Testis (tissue), 2 donors: ENCODE measurements at regions not wholly inside any gene's neighbourhood (a gene's known extent, or its start where the extent isn't known, plus 50 kb on each side); places are given as distances from the start of the nearest gene placed in this dataset.

Source experiments
- POLR2A ChIP-seq: fragments of 450-650 bp; IDR thresholded peaks from one replicate; pipeline ENCODE4 v1.6.1; 2017; ENCODE audit warnings: antibody characterized with exemption, mild to moderate bottlenecking, moderate library complexity
- TF ChIP-seq, protein P1 (sequence below), 3 experiments: fragments of 450-650 bp in 2 of 3; fragments of 200-600 bp in 1 of 3; sonication (generic) in 1 of 3; IDR thresholded peaks; one replicate each; pipeline ENCODE4 v1.5.1; 2016 to 2019; ENCODE audit warnings: antibody characterized with exemption in 3 of 3, mild to moderate bottlenecking in 2 of 3, moderate library complexity in 1 of 3

DNA sequence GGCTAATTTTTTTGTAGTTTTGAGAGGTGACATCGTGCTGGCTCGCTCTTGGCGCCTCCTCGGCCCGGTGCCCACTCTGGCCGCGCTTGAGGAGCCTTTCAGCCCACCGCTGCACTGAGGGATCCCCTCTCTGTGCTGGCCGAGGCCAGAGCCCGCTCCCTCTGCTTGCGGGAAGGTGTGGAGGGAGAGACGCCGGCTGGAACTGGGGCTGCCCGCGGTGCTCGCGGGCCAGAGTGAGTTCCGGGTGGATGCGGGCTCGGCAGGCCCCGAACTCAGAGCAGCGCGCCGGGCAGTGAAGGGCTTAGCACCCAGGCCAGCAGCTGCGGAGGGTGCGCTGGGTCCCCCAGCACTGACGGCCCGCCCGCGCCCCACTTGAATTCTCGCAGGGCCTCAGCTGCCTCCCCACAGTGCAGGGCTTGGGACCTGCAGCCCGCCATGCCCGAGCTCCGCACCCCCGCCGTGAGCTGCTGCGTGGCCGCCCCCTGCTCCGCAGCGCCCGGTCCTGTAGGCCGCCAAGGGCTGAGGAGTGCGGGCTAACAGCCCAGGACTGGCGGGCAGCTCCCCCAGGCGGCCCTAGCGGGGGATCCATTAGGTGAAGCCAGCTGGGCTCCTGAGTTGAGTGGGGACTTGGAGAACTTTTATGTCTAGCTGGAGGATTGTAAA lies 113.2 kb upstream of the ZSWIM2 start:
- TF ChIP-seq, protein P1, sequence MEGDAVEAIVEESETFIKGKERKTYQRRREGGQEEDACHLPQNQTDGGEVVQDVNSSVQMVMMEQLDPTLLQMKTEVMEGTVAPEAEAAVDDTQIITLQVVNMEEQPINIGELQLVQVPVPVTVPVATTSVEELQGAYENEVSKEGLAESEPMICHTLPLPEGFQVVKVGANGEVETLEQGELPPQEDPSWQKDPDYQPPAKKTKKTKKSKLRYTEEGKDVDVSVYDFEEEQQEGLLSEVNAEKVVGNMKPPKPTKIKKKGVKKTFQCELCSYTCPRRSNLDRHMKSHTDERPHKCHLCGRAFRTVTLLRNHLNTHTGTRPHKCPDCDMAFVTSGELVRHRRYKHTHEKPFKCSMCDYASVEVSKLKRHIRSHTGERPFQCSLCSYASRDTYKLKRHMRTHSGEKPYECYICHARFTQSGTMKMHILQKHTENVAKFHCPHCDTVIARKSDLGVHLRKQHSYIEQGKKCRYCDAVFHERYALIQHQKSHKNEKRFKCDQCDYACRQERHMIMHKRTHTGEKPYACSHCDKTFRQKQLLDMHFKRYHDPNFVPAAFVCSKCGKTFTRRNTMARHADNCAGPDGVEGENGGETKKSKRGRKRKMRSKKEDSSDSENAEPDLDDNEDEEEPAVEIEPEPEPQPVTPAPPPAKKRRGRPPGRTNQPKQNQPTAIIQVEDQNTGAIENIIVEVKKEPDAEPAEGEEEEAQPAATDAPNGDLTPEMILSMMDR (IDR thresholded peaks at IDR 0.05) = no peak
- no peak for TF ChIP-seq POLR2A
